AG09319 (cell line): ENCODE measurements at regions not wholly inside any gene's neighbourhood (a gene's known extent, or its start where the extent isn't known, plus 50 kb on each side); places are given as distances from the start of the nearest gene placed in this dataset.

Experiments
- DNase-seq: peaks from one replicate; pipeline ENCODE4 v3.0.0-alpha.2; 2010; ENCODE audit warnings: low read depth; ENCODE audit errors: extremely low read depth
- TF ChIP-seq, protein P1 (sequence below): IDR thresholded peaks from 2 replicates; pipeline ENCODE4 v1.5.1; 2011; ENCODE audit warnings: low read depth, mild to moderate bottlenecking, inconsistent platforms, low read length, moderate library complexity

GRCh38 chr2:8196316-8196715, 485.5 kb upstream of the ID2 start:
- DNase-seq, result no peak
- TF ChIP-seq, protein P1, sequence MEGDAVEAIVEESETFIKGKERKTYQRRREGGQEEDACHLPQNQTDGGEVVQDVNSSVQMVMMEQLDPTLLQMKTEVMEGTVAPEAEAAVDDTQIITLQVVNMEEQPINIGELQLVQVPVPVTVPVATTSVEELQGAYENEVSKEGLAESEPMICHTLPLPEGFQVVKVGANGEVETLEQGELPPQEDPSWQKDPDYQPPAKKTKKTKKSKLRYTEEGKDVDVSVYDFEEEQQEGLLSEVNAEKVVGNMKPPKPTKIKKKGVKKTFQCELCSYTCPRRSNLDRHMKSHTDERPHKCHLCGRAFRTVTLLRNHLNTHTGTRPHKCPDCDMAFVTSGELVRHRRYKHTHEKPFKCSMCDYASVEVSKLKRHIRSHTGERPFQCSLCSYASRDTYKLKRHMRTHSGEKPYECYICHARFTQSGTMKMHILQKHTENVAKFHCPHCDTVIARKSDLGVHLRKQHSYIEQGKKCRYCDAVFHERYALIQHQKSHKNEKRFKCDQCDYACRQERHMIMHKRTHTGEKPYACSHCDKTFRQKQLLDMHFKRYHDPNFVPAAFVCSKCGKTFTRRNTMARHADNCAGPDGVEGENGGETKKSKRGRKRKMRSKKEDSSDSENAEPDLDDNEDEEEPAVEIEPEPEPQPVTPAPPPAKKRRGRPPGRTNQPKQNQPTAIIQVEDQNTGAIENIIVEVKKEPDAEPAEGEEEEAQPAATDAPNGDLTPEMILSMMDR, result no peak

GRCh38 chr2:8197101-8197500, 484.8 kb upstream of the ID2 start:
- DNase-seq, result no peak
- TF ChIP-seq, protein P1, result no peak

- TF ChIP-seq, protein P1, result no peak
Measured at GRCh38 chr2:8197825-8198224, 484.0 kb upstream of the ID2 start.

DNA sequence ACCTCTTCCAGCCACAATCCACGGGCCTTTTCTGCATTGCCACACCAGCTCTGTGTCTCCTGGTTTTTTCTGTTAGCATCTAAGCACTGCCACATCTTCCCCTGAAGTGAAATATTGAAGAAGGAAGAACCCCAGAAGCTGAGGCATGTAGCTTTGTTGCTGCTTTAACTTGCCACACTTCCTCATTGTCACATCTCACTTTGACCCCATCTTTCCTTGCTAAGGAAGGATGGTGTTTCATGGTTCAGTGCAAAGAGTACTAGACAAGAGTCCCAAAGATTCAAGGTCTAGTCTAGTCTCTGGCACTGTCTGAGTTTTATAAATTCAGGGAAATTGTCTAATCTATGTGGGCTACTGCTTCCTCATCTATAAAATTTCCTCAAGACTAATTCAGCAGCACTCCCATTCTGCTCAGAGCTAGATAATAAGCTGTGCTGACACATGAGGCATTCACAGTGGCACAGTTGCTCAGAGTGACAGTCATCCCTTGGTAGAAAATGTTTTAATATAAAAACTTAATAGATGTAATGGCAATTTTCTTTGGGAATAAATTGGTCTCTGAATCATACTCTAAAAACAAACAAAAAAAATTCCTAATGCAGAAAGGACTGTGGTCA, 483.0 kb upstream of the ID2 start:
- DNase-seq, result no peak
- TF ChIP-seq, protein P1, result no peak

More at GRCh38 chr2:8197825-8198224, 484.0 kb upstream of the ID2 start:
- no peak for DNase-seq

- no peak for DNase-seq
Measured at GRCh38 chr2:8202132-8202531, 479.7 kb upstream of the ID2 start.

GRCh38 chr2:8203364-8203763, 478.5 kb upstream of the ID2 start:
- no peak for DNase-seq
- TF ChIP-seq, protein P1, result no peak

More at GRCh38 chr2:8202132-8202531, 479.7 kb upstream of the ID2 start:
- TF ChIP-seq, protein P1, result no peak

GRCh38 chr2:8204711-8205110, 477.1 kb upstream of the ID2 start:
- no peak for DNase-seq
- TF ChIP-seq, protein P1, result no peak
